Mesenchymal stem cell (in vitro differentiated cells and primary cell): ENCODE measurements at regions not wholly inside any gene's neighbourhood (a gene's known extent, or its start where the extent isn't known, plus 50 kb on each side); places are given as distances from the start of the nearest gene placed in this dataset.

Experiments used
- DNase-seq: peaks from one replicate; pipeline ENCODE4 v3.0.0-alpha.2; 2013
- H2AFZ ChIP-seq: one replicate; pipeline ENCODE4 v1.6.1; 2013; ENCODE audit warnings: low read depth, mild to moderate bottlenecking, control low read depth, inconsistent platforms, low read length, moderate library complexity
- H2AK5ac ChIP-seq: 2 replicates; pipeline ENCODE4 v1.6.1; 2013; ENCODE audit warnings: low read length, moderate library complexity, mild to moderate bottlenecking, inconsistent platforms; ENCODE audit not compliant: severe bottlenecking
- H2BK120ac ChIP-seq: one replicate; pipeline ENCODE4 v1.6.1; 2013; ENCODE audit warnings: low read depth, mild to moderate bottlenecking, inconsistent platforms, low read length, moderate library complexity
- H2BK12ac ChIP-seq, 2 experiments: one replicate each; pipeline ENCODE4 v1.6.1; 2013; ENCODE audit warnings: inconsistent platforms in 2 of 2, low read length in 2 of 2, mild to moderate bottlenecking in 2 of 2, moderate library complexity in 2 of 2, control low read depth in 1 of 2
- H2BK15ac ChIP-seq: one replicate; pipeline ENCODE4 v1.6.1; 2013; ENCODE audit warnings: mild to moderate bottlenecking, low read depth, inconsistent platforms; ENCODE audit not compliant: poor library complexity, severe bottlenecking
- H2BK5ac ChIP-seq: 2 replicates; pipeline ENCODE4 v1.6.1; 2013; ENCODE audit warnings: low read depth, mild to moderate bottlenecking, low read length, control low read depth, inconsistent platforms; ENCODE audit not compliant: poor library complexity, severe bottlenecking
- H3K14ac ChIP-seq, 2 experiments: one replicate each; pipeline ENCODE4 v1.6.1; 2013; ENCODE audit warnings: inconsistent platforms in 2 of 2, low read length in 2 of 2, control low read depth in 1 of 2, mild to moderate bottlenecking in 1 of 2, moderate library complexity in 1 of 2
- H3K18ac ChIP-seq, 2 experiments: one replicate each; pipeline ENCODE4 v1.6.1; 2013; ENCODE audit warnings: inconsistent platforms in 2 of 2, low read length in 2 of 2, control low read depth in 1 of 2, low read depth in 1 of 2, mild to moderate bottlenecking in 1 of 2
- H3K23ac ChIP-seq, 2 experiments: one replicate each; pipeline ENCODE4 v1.6.1; 2013; ENCODE audit warnings: inconsistent platforms in 2 of 2, low read length in 2 of 2, mild to moderate bottlenecking in 2 of 2, moderate library complexity in 2 of 2, control low read depth in 1 of 2
- H3K27ac ChIP-seq: 2 replicates; pipeline ENCODE4 v1.5.1; 2013; ENCODE audit warnings: mild to moderate bottlenecking, moderate library complexity, low read length, control low read depth, inconsistent platforms; ENCODE audit not compliant: poor library complexity, severe bottlenecking
- H3K27me3 ChIP-seq, 2 experiments: 2 replicates each; pipeline versions ENCODE4 v1.6.1 to v1.7.0; 2013; ENCODE audit warnings: low read length in 2 of 2, mild to moderate bottlenecking in 2 of 2, moderate library complexity in 2 of 2, control low read depth in 1 of 2, inconsistent platforms in 1 of 2; ENCODE audit not compliant: control insufficient read depth in 1 of 2, insufficient read depth in 1 of 2
- H3K36me3 ChIP-seq, 2 experiments: 2 replicates each; pipeline versions ENCODE4 v1.6.1 to v1.7.0; 2013; ENCODE audit warnings: low read length in 2 of 2, control low read depth in 1 of 2, inconsistent platforms in 1 of 2, low read depth in 1 of 2, mild to moderate bottlenecking in 1 of 2; ENCODE audit not compliant: insufficient read depth in 2 of 2, control insufficient read depth in 1 of 2
- H3K4ac ChIP-seq, 2 experiments: one replicate each; pipeline ENCODE4 v1.6.1; 2013; ENCODE audit warnings: inconsistent platforms in 2 of 2, low read length in 2 of 2, mild to moderate bottlenecking in 2 of 2, moderate library complexity in 2 of 2, control low read depth in 1 of 2, low read depth in 1 of 2
- H3K4me1 ChIP-seq: 2 replicates; pipeline ENCODE4 v1.6.1; 2013; ENCODE audit warnings: low read depth, low read length, control low read depth; ENCODE audit not compliant: control insufficient read depth, insufficient read depth
- H3K4me2 ChIP-seq: 2 replicates; pipeline ENCODE4 v1.6.1; 2013; ENCODE audit warnings: low read length, mild to moderate bottlenecking, inconsistent platforms; ENCODE audit not compliant: poor library complexity, severe bottlenecking
- H3K4me3 ChIP-seq, 2 experiments: 2 replicates each; pipeline versions ENCODE4 v1.5.1 to v1.7.0; 2013; ENCODE audit warnings: low read length in 2 of 2, mild to moderate bottlenecking in 2 of 2, control low read depth in 1 of 2, low read depth in 1 of 2; ENCODE audit not compliant: insufficient read depth in 1 of 2
- H3K79me1 ChIP-seq: replicated peaks from 2 replicates; pipeline ENCODE4 v1.6.1; 2013; ENCODE audit warnings: mild to moderate bottlenecking, control low read depth, low read length, inconsistent platforms; ENCODE audit not compliant: poor library complexity, severe bottlenecking
- H3K9ac ChIP-seq: 2 replicates; pipeline ENCODE4 v1.7.0; 2013; ENCODE audit warnings: mild to moderate bottlenecking, low read length, moderate library complexity
- H3K9me3 ChIP-seq: 2 replicates; pipeline ENCODE4 v1.7.0; 2013; ENCODE audit warnings: mild to moderate bottlenecking, low read length; ENCODE audit not compliant: control insufficient read depth
- H4K8ac ChIP-seq: one replicate; pipeline ENCODE4 v1.6.1; 2013; ENCODE audit warnings: inconsistent platforms, mild to moderate bottlenecking, low read length, moderate library complexity
- H4K91ac ChIP-seq: one replicate; pipeline ENCODE4 v1.6.1; 2013; ENCODE audit warnings: mild to moderate bottlenecking, low read length, inconsistent platforms
- WGBS: methylation state at CpG from one replicate; pipeline ENCODE4 v1.1.7; 2013; ENCODE audit warnings: mixed read lengths; 5-methylcytosine and 5-hydroxymethylcytosine counted together

GRCh38 chr3:72116226-72116625, 331.3 kb upstream of the PROK2 start:
- H3K36me3 ChIP-seq: no peaks in the 10 kb centered on the region
- H2AK5ac ChIP-seq: no peak overlapping the region
- no peak overlapping the region for H2BK12ac ChIP-seq
- H3K18ac ChIP-seq: no peak overlapping the region
- H3K79me1 ChIP-seq: no peaks in the 10 kb centered on the region
- H3K4me2 ChIP-seq: no peak overlapping the region
- H3K23ac ChIP-seq: no peak overlapping the region
- no peak overlapping the region for H2BK15ac ChIP-seq
- H3K27me3 ChIP-seq: peaks cover 0 to 12% of the 10 kb centered on the region in 2 experiments
- H3K27ac ChIP-seq: no peak overlapping the region
- no peak overlapping the region for H2BK120ac ChIP-seq
- DNase-seq: no peak
- H4K91ac ChIP-seq: no peak overlapping the region
- H3K9ac ChIP-seq: no peak overlapping the region
- no peak overlapping the region for H2AFZ ChIP-seq
- H2BK5ac ChIP-seq: no peak overlapping the region
- no peaks in the 10 kb centered on the region for H3K4me1 ChIP-seq
- 90% methylated on average over 7 of the region's 7 CpGs for WGBS
- no peak overlapping the region for H3K4me3 ChIP-seq
- no peaks in the 10 kb centered on the region for H3K9me3 ChIP-seq
- H3K4ac ChIP-seq: no peak overlapping the region
- no peak overlapping the region for H4K8ac ChIP-seq
- no peak overlapping the region for H3K14ac ChIP-seq

- 91% methylated on average over 6 of the region's 6 CpGs for WGBS
- no peak overlapping the region for H3K9ac ChIP-seq
- no peak overlapping the region for H2AFZ ChIP-seq
- no peak overlapping the region for H3K14ac ChIP-seq
- H2BK15ac ChIP-seq: no peak overlapping the region
- no peaks in the 10 kb centered on the region for H3K4me1 ChIP-seq
- no peak overlapping the region for H3K18ac ChIP-seq
- H2BK5ac ChIP-seq: no peak overlapping the region
- H4K91ac ChIP-seq: no peak overlapping the region
- no peak overlapping the region for H2AK5ac ChIP-seq
- no peaks in the 10 kb centered on the region for H3K79me1 ChIP-seq
- no peak overlapping the region for H2BK12ac ChIP-seq
- no peak overlapping the region for H3K4me3 ChIP-seq
- H3K27ac ChIP-seq: no peak overlapping the region
- no peaks in the 10 kb centered on the region for H3K36me3 ChIP-seq
- no peak overlapping the region for H2BK120ac ChIP-seq
- no peak overlapping the region for H3K4ac ChIP-seq
- H3K4me2 ChIP-seq: no peak overlapping the region
- H3K9me3 ChIP-seq: no peaks in the 10 kb centered on the region
- H3K23ac ChIP-seq: no peak overlapping the region
- no peak overlapping the region for H4K8ac ChIP-seq
- H3K27me3 ChIP-seq: peaks cover 0 to 17% of the 10 kb centered on the region in 2 experiments
- DNase-seq: no peak
Observed at GRCh38 chr3:72115307-72115706, 330.4 kb upstream of the PROK2 start.

GRCh38 chr3:72114773-72115172, 329.8 kb upstream of the PROK2 start:
- no peak overlapping the region for H2BK5ac ChIP-seq
- H2BK120ac ChIP-seq: no peak overlapping the region
- peaks cover 0 to 17% of the 10 kb centered on the region in 2 experiments for H3K27me3 ChIP-seq
- no peak overlapping the region for H2BK12ac ChIP-seq
- no peak overlapping the region for H3K14ac ChIP-seq
- H2AK5ac ChIP-seq: no peak overlapping the region
- H2AFZ ChIP-seq: no peak overlapping the region
- no peak overlapping the region for H3K18ac ChIP-seq
- no peak for DNase-seq
- H3K4me2 ChIP-seq: no peak overlapping the region
- no peak overlapping the region for H4K8ac ChIP-seq
- 73% methylated on average over 5 of the region's 5 CpGs for WGBS
- no peaks in the 10 kb centered on the region for H3K36me3 ChIP-seq
- no peak overlapping the region for H3K9ac ChIP-seq
- no peak overlapping the region for H3K27ac ChIP-seq
- H2BK15ac ChIP-seq: no peak overlapping the region
- H3K79me1 ChIP-seq: no peaks in the 10 kb centered on the region
- H3K9me3 ChIP-seq: no peaks in the 10 kb centered on the region
- no peaks in the 10 kb centered on the region for H3K4me1 ChIP-seq
- no peak overlapping the region for H3K4me3 ChIP-seq
- no peak overlapping the region for H3K23ac ChIP-seq
- H3K4ac ChIP-seq: no peak overlapping the region
- no peak overlapping the region for H4K91ac ChIP-seq

- WGBS: 100% methylated on average over 1 of the region's 3 CpGs
- Histone ChIP-seq H4K91ac (no peak overlapping the region), H3K4ac (no peak overlapping the region), H3K14ac (no peak overlapping the region), H4K8ac (no peak overlapping the region), H3K23ac (no peak overlapping the region), H3K4me3 (no peak overlapping the region), H3K18ac (no peak overlapping the region), H2AFZ (no peak overlapping the region), H2BK5ac (no peak overlapping the region), H3K27me3 (peaks cover 0 to 18% of the 10 kb centered on the region in 2 experiments), H2BK120ac (no peak overlapping the region), H3K4me1 (no peaks in the 10 kb centered on the region), H2BK15ac (no peak overlapping the region), H2AK5ac (no peak overlapping the region), H3K36me3 (no peaks in the 10 kb centered on the region), H3K79me1 (no peaks in the 10 kb centered on the region), H3K4me2 (no peak overlapping the region), H3K9me3 (no peaks in the 10 kb centered on the region), H2BK12ac (no peak overlapping the region), H3K9ac (no peak overlapping the region), H3K27ac (no peak overlapping the region)
- no peak for DNase-seq
Observed at GRCh38 chr3:72113964-72114363, 329.0 kb upstream of the PROK2 start.
